Caco-2 (cell line): ENCODE measurements at regions not wholly inside any gene's neighbourhood (a gene's known extent, or its start where the extent isn't known, plus 50 kb on each side); places are given as distances from the start of the nearest gene placed in this dataset.

ENCODE experiments used
- BruUV-seq: library from RNA; stranded (reverse); fragments of 400-500 nt; replicated peaks from 2 replicates; lab custom pipeline; 2021; lab: Mats Ljungman, UMichigan
- CTCF ChIA-PET: fragments of 300-600 bp; sonication (Branson Sonifier 250); formaldehyde crosslinking; loops from one replicate; lab custom pipeline; 2022; ENCODE audit warnings: antibody characterized with exemption; lab: Charles Lee
- POLR2A ChIA-PET: fragments of 300-600 bp; sonication (Branson Sonifier 250); formaldehyde crosslinking; loops from one replicate; lab custom pipeline; 2022; ENCODE audit warnings: antibody characterized with exemption; lab: Charles Lee
- DNase-seq, 2 experiments: peaks; one replicate each; pipeline versions ENCODE4 v3.0.0 to v3.0.0-alpha.2; 2020 to 2022
- H3K27me3 ChIP-seq: replicated peaks from 2 replicates; pipeline ENCODE4 v1.6.0; 2011; ENCODE audit warnings: low read length; ENCODE audit not compliant: control insufficient read depth, insufficient read depth
- H3K36me3 ChIP-seq: 2 replicates; pipeline ENCODE4 v1.5.1; 2011; ENCODE audit warnings: low read length; ENCODE audit not compliant: control insufficient read depth, insufficient read depth
- H3K4me1 ChIP-seq: fragments of 250-450 bp; sonication (Bioruptor Pico); 2 replicates; pipeline ENCODE4 v1.5.1; 2020; ENCODE audit warnings: mild to moderate bottlenecking
- H3K4me3 ChIP-seq: 2 replicates; pipeline ENCODE4 v1.5.1; 2011; ENCODE audit warnings: low read depth, mild to moderate bottlenecking, control low read depth, low read length
- H3K9me3 ChIP-seq: fragments of 250-450 bp; sonication (Bioruptor Pico); 2 replicates; pipeline ENCODE4 v1.5.1; 2020; ENCODE audit warnings: mild to moderate bottlenecking, moderate library complexity
- H3K27ac Mint-ChIP-seq: one replicate; pipeline ENCODE4 v1.8.0; 2022; ENCODE audit warnings: mixed read lengths; ENCODE audit not compliant: unreplicated experiment
- H3K27me3 Mint-ChIP-seq: one replicate; pipeline ENCODE4 v1.8.0; 2022; ENCODE audit warnings: mixed read lengths; ENCODE audit not compliant: insufficient read depth, unreplicated experiment
- H3K36me3 Mint-ChIP-seq: one replicate; pipeline ENCODE4 v1.8.0; 2022; ENCODE audit warnings: mild to moderate bottlenecking, mixed read lengths; ENCODE audit not compliant: insufficient read depth, unreplicated experiment
- H3K4me1 Mint-ChIP-seq: one replicate; pipeline ENCODE4 v1.8.0; 2022; ENCODE audit warnings: low read depth, mixed read lengths; ENCODE audit not compliant: unreplicated experiment
- H3K4me3 Mint-ChIP-seq: one replicate; pipeline ENCODE4 v1.8.0; 2022; ENCODE audit warnings: mild to moderate bottlenecking, moderate library complexity, mixed read lengths; ENCODE audit not compliant: unreplicated experiment
- H3K9me3 Mint-ChIP-seq: one replicate; pipeline ENCODE4 v1.8.0; 2022; ENCODE audit warnings: mixed read lengths; ENCODE audit not compliant: unreplicated experiment
- intact Hi-C: fragments of 100-400 bp; cut with micrococcal nuclease; formaldehyde crosslinking; loops from one replicate; pipeline ENCODE4 v1.10.0; 2022; ENCODE audit not compliant: unreplicated experiment
- TF ChIP-seq, protein P1 (sequence below), 2 experiments: fragments of 200-600 bp in 1 of 2; IDR thresholded peaks; 1 replicate in 1 of 2; 2 replicates in 1 of 2; pipeline versions ENCODE4 v1.5.1 to v1.8.0; 2011 to 2022; ENCODE audit warnings: antibody characterized with exemption in 1 of 2, control low read depth in 1 of 2, inconsistent platforms in 1 of 2, low read depth in 1 of 2, low read length in 1 of 2, mild to moderate bottlenecking in 1 of 2, moderate library complexity in 1 of 2; ENCODE audit not compliant: insufficient read depth in 1 of 2, severe bottlenecking in 1 of 2, unreplicated experiment in 1 of 2

DNA sequence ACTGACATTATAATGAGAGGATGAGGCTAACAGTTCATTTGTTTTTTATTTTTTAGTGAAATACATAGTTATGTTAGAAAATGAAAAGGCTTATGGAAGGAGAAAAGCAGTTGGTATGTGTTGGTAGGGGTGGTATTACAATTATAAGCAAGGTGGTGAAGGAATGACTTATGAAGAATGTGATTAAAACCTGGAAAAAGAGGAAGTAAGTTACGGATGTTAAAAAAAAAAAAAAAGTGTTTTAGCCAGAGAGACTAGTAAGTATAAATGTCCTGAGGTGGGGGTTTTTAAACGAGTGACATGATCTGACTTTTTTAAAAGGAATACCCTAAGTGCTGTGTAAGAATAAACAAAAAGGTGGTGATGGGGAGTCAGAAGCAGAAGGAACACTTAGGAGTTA, 206.8 kb downstream of the IL15 start:
- no peaks in the 10 kb centered on the region for H3K9me3 Mint-ChIP-seq
- Histone ChIP-seq H3K4me3 (no peak overlapping the region), H3K4me1 (no peaks in the 10 kb centered on the region), H3K36me3 (no peaks in the 10 kb centered on the region), H3K27me3 (no peaks in the 10 kb centered on the region), H3K9me3 (no peaks in the 10 kb centered on the region)
- POLR2A ChIA-PET = no interaction called here
- no peaks in the 10 kb centered on the region for H3K4me1 Mint-ChIP-seq
- CTCF ChIA-PET = no interaction called here
- intact Hi-C loops = no loop called here
- H3K27ac Mint-ChIP-seq = no peak overlapping the region
- H3K4me3 Mint-ChIP-seq = no peak overlapping the region
- no peak for DNase-seq
- TF ChIP-seq, protein P1, sequence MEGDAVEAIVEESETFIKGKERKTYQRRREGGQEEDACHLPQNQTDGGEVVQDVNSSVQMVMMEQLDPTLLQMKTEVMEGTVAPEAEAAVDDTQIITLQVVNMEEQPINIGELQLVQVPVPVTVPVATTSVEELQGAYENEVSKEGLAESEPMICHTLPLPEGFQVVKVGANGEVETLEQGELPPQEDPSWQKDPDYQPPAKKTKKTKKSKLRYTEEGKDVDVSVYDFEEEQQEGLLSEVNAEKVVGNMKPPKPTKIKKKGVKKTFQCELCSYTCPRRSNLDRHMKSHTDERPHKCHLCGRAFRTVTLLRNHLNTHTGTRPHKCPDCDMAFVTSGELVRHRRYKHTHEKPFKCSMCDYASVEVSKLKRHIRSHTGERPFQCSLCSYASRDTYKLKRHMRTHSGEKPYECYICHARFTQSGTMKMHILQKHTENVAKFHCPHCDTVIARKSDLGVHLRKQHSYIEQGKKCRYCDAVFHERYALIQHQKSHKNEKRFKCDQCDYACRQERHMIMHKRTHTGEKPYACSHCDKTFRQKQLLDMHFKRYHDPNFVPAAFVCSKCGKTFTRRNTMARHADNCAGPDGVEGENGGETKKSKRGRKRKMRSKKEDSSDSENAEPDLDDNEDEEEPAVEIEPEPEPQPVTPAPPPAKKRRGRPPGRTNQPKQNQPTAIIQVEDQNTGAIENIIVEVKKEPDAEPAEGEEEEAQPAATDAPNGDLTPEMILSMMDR (IDR thresholded peaks at IDR 0.05; ENCODE audit: insufficient read depth in 1 of 2, low read depth in 1 of 2, low read length in 1 of 2, severe bottlenecking in 1 of 2, unreplicated experiment in 1 of 2) = no peak
- H3K36me3 Mint-ChIP-seq = no peaks in the 10 kb centered on the region
- no peaks in the 10 kb centered on the region for H3K27me3 Mint-ChIP-seq
- no TSS peak for BruUV-seq

- ChIA-PET POLR2A (no interaction called here), CTCF (no interaction called here)
- H3K27me3 ChIP-seq = no peaks in the 10 kb centered on the region
- no peak overlapping the region for H3K4me3 ChIP-seq
- Mint-ChIP-seq H3K36me3 (no peaks in the 10 kb centered on the region), H3K27ac (no peak overlapping the region), H3K4me3 (no peak overlapping the region), H3K4me1 (no peaks in the 10 kb centered on the region), H3K27me3 (no peaks in the 10 kb centered on the region), H3K9me3 (peaks cover 9% of the 10 kb centered on the region)
- intact Hi-C loops = no loop called here
- no peaks in the 10 kb centered on the region for H3K4me1 ChIP-seq
- no peaks in the 10 kb centered on the region for H3K36me3 ChIP-seq
- TF ChIP-seq, protein P1 (IDR thresholded peaks at IDR 0.05; ENCODE audit: insufficient read depth in 1 of 2, low read depth in 1 of 2, low read length in 1 of 2, severe bottlenecking in 1 of 2, unreplicated experiment in 1 of 2) = no peak
- no peaks in the 10 kb centered on the region for H3K9me3 ChIP-seq
- no TSS peak for BruUV-seq
- no peak for DNase-seq
These were observed 209.5 kb downstream of the IL15 start for GRCh38 chr4:141845901-141846300.

DNA sequence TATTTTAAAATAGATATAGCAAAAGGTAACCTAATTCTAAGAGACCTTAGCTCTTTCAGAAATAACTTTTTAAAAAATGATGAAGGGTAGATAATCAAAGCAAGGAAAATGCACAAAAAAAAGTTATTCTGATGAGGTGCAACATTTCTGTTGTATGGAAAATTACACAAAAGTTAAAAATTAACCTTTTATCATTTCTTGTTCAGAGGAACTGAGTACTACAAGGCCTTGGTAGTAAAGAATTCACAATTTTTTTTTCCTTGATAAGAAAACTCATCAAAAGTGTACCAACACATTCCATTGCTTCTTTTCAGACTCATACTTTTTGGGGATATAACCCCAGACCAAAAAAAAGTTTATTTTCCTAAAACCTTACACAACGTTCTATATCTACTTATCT, 213.0 kb downstream of the IL15 start:
- no peak overlapping the region for H3K27ac Mint-ChIP-seq
- ChIA-PET CTCF (no interaction called here), POLR2A (no interaction called here)
- H3K36me3 Mint-ChIP-seq = no peaks in the 10 kb centered on the region
- Histone ChIP-seq H3K4me3 (no peak overlapping the region), H3K27me3 (no peaks in the 10 kb centered on the region), H3K36me3 (no peaks in the 10 kb centered on the region), H3K9me3 (no peaks in the 10 kb centered on the region), H3K4me1 (no peaks in the 10 kb centered on the region)
- no peak overlapping the region for H3K4me3 Mint-ChIP-seq
- H3K4me1 Mint-ChIP-seq = no peaks in the 10 kb centered on the region
- no TSS peak for BruUV-seq
- TF ChIP-seq, protein P1 (IDR thresholded peaks at IDR 0.05; ENCODE audit: insufficient read depth in 1 of 2, low read depth in 1 of 2, low read length in 1 of 2, severe bottlenecking in 1 of 2, unreplicated experiment in 1 of 2) = no peak
- no peaks in the 10 kb centered on the region for H3K27me3 Mint-ChIP-seq
- DNase-seq = no peak
- intact Hi-C loops = no loop called here
- peaks cover 16% of the 10 kb centered on the region for H3K9me3 Mint-ChIP-seq
